Activated T-cell treated with anti-CD3 and anti-CD28 coated beads for 24 hours (primary cell): ENCODE measurements at regions not wholly inside any gene's neighbourhood (a gene's known extent, or its start where the extent isn't known, plus 50 kb on each side); places are given as distances from the start of the nearest gene placed in this dataset.

ENCODE experiments used
- DNase-seq: peaks from one replicate; pipeline ENCODE4 v3.0.0-alpha.2; 2020; ENCODE audit warnings: low read depth

DNA sequence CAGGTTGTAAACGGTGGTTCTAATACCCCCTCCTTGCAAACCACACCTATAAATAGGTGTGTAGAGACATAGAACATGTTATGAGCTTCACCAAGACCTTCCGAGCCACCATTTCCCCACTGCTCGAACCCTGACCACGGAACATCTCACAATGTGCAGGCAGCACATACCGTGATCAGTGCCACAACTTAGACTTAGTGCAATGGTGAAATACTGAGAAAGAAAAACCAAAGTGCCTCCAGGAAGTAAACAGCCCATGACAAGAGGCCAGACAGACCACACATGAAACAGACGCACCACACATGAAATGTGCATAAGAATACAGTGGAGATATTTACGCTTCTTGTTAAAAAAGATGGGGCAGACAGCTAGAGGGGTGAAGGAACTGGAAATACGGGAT, 166.9 kb upstream of the CCND2 start:
- DNase-seq: no peak

GRCh38 chr12:4104722-4105244, 168.8 kb upstream of the CCND2 start:
- no peak for DNase-seq

GRCh38 chr12:4099276-4099675, 174.3 kb upstream of the CCND2 start:
- no peak for DNase-seq

DNA sequence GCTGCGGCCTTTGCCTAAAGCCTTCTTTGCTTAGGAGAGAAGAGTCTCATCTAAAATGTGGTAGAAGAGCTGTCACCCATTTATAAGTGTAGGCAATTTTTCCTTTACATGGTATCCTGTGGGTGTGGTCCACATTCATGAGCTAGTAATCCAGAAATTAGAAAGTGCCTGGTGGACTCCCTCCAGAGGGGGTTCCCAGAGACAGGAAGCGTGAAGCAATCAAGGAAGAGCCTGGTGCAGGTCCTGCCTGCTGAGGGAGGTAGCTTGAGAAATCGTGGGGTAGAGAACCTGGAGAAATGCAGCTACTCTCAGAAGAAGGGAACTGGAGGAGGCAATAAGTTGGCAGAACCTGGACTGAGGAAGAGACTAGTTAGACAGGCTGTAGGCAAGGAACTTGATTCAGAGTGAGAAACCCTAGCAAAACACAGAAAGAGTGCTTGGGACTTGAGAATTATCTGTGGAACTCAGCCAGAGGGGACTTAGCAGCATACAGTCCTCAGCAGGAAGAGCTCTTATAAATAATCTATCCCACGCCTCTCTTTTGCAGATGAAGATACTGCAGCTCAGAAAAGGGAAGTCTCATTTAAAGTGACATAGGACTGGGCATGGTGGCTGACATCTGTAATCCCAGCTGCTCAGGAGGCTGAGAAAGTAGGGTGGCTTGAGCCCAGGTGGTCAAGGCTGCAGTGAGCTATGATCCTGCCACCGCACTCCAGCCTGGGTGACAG, 182.4 kb upstream of the CCND2 start:
- DNase-seq: no peak

GRCh38 chr12:4089956-4090355, 183.6 kb upstream of the CCND2 start:
- DNase-seq: no peak

DNA sequence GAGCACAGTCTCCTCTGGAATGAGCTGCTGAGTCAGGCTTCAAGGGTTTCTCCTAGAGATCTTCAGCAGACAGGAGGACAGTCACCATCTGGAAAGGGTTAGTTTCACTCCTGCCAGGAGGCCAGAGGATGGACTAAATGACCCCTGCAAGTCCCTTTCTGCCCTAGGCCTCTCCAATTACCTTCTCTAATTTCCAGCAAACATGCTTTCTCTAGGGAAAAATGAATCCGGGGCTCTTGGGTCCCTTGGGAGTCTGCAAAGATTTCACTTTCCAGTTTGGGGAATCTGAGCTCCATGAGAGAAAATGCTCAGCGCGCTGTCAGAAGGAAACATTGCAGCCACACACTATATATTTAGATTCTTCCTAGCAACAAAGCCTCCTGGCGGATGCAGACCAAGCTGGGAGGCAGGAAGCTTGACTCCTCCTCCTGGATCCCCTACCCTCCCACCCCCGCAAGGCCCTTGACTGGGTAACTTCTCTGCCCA, 184.4 kb upstream of the CCND2 start:
- DNase-seq: no peak

DNA sequence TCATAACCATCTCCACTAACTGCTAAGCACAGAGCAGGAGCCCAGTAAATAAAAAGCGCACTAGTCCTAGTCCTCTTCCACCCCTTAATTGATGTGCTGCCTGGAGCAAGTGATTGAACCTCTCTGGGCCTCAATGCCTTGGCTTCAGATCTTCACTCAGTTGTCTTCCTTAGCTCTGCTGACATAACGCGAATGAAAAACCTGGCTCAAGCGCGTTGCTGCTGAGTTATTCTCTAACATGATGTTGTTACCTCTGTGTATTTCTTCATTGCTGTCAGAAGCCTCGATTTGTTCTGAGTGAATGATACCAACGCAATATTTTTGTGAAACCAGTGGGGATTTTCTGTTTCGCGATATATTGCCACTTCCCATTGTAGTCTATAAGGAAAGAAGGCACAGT, 185.1 kb upstream of the CCND2 start:
- DNase-seq: no peak

DNA sequence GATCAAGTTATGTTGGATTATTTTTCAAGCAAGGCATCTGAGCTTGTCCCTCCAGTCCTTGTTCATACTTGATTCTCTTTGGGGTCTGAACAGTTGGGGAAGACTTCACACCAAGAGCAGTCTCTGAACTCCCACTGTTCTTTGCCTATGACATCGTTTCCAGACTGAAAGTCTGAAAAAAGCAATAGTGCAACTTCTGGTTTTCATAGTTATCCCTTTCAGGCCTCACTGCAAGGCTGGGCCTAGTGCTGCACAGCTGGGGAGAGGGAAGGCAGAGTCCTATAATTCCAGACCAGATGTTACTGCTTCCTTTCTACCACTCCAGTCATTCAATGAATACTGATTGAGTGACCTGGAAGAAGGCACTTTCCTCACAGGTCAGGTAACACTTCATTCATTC, 187.1 kb upstream of the CCND2 start:
- DNase-seq: no peak

DNA sequence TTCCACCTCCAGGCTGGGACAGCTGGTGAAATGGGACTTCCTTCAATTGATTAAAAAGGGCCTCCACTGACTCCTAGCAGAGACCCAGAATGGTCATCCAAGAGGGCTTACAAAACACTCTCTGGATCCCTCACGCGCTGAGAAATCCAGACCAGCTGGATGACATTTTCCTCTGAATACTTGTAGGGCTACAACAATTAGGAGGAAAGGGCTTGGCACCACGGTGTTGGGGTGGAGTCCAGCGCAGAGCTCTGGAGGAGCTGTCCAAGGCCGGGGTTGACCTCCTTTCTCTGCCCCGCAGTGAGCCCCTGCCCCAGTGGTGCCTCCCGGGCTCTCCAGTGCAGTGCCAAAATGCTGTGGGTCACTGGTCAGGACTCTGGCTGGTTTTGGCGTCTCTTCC, 189.0 kb upstream of the CCND2 start:
- no peak for DNase-seq

DNA sequence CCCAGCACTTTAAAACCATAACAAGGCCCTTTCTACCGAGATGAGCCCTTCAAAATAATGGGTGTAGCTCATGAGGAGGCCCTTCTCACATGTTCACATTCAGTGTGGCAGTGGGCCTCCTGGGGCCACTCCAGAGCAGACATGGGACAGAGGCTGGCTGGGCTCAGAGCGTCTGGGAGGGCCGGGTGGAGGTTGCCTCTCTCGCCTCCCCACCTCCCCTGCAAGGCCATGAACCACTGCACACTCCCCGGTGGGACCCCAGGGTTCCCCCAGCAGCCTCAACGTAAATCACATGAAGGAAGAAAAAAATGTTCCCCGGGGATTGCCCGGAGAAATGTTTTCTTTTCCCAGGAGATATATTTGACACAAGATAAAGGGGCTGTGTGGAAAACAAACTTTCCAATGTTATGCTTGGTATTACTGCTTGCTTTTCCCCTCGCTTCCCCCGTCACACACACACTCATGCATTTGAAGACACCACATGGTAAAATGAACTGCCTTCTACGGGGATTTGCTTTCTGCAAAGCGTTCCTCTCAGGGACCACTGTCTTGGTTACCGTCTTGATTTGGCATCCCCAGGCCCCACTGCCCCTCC, 190.7 kb upstream of the CCND2 start:
- DNase-seq: no peak

DNA sequence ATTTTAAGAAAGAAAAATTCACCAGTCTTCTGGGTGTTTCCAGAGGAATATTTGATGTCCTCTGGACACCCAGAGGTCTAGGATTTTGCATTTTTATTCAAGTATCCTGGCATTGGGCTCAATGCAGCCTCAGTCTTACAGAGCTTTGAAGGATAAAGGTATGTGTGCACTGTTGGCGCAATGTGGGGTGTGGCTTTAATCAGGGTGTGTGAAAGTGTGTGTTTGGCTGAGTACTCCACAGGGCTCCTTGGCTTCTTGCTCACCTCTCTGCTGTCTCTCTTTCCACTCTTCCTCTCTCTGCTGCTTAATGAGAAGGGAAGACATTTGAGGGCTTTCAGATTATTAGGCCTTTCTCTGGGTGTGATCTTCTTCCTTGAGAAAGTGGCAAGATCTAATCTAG, 193.3 kb upstream of the CCND2 start:
- no peak for DNase-seq

DNA sequence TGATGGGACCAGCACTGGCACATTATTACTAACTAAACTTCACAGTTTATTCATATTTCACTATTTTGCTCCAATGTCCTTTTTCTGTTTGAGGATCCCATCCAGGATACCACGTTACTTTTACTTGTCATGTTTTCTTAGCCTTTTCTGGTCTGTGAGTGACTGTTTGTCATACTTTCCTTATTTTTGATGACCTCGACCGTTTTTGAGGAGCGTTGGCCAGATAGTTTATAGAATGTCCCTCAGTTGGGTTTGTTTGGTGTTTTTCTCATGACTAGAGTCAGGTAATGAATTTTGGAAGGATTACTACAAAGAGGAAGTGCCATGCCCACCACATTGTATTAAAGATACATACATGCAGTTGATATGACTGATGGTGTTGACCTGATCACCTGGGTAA, 199.4 kb upstream of the CCND2 start:
- DNase-seq: no peak

GRCh38 chr12:4069670-4070010, 196.4 kb upstream of the PARP11 start:
- no peak for DNase-seq

DNA sequence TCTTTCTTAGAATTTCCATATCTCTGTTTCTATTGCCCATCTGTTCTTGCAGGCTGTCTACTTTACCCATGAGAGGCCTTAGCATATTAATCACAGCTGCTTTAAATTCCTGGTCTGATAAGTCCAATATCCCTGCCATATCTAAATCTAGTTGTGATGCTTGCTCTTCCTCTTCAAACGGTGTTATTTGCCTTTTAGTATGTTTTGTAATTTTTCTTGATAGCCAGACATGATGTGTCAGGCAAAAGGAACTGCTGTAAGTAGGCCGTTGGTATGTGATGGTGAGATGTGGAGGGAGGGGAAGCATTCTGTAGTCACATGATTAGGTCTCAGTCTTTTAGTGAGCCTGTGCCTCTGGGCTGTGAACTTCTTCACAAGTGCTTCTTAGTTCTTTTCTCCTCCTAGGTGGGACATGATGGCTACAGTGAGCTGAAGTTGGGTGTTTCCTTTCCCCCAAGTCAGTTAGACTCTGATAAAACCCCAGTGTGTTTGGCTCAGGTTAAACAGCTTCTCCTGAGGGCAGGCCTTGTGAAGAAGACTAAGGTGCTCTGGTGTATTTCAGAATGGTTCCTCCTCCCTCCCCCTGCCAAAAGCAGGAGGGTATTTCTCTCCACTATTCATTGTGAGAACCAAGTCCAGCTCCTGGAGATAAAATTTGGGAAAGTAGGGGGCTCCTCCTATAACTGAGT, 195.9 kb upstream of the PARP11 start:
- no peak for DNase-seq

- DNase-seq: no peak
Observed at GRCh38 chr12:4064008-4064407, 190.8 kb upstream of the PARP11 start.

DNA sequence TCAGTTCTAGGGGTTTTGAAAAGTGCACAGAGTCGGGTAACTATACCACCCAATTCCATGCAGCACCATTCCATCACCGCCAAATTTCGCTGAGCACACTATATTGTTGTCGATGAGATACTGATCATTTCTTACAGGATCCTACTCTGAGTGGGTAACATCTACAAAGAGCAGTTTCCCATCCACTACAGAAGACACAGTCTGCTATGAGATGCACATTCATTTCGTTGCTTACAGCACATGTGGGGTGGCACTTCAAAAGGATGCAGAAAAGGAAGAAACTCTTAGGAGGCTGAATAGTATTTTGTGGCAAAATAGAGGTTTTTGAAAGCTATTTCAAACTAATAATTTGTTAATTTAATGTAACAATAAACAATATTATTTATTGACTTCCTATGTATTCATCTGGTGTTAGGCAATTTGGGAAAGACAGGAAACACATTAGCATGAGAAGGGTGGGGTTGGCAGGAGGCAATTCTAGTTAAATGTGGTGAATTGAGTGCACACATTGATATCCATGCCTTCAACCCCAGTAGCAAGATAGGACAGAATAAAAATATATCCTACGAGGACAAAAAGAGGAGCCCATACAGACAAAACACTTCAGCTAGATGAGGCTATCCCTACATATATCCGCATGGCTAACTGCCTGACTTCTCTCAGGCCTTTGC, 186.8 kb upstream of the PARP11 start:
- no peak for DNase-seq

GRCh38 chr12:4056910-4057845, 184.0 kb upstream of the PARP11 start:
- no peak for DNase-seq

- DNase-seq: no peak
Observed at GRCh38 chr12:4054630-4055029, 181.4 kb upstream of the PARP11 start.

GRCh38 chr12:4052691-4053090, 179.5 kb upstream of the PARP11 start:
- no peak for DNase-seq

DNA sequence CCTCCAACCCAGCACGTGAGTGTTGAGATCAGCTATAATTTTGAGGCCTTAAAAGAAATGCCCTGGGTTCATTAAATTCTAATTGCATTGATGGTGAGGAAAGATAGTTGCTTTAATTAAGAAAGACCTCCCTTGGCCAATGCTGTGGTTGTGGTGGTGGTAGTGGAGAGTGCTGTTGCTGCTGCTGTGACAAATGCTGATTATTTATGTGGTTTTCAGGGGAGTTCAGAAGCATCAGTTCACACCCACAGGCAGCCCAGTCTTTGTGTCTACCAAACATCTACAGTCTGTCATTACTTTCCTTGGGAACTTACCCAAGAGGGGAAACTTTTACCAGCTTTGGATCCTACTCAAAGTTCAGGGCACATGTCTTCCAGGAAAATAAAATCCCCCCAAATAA, 178.4 kb upstream of the PARP11 start:
- no peak for DNase-seq

GRCh38 chr12:4050340-4050739, 177.1 kb upstream of the PARP11 start:
- DNase-seq: no peak
